Mesothelial cell of epicardium (in vitro differentiated cells): ENCODE measurements at regions not wholly inside any gene's neighbourhood (a gene's known extent, or its start where the extent isn't known, plus 50 kb on each side); places are given as distances from the start of the nearest gene placed in this dataset.

Source experiments
- DNase-seq, 2 experiments: peaks; one replicate each; pipeline ENCODE4 v3.0.0; 2021; ENCODE audit warnings: low spot score in 2 of 2; ENCODE audit not compliant: unreplicated experiment in 2 of 2
- H3K27ac Mint-ChIP-seq: 2 replicates; pipeline ENCODE4 v1.8.0; 2021; ENCODE audit warnings: mixed read lengths
- H3K27me3 Mint-ChIP-seq: 2 replicates; pipeline ENCODE4 v1.8.0; 2021; ENCODE audit warnings: low read depth, mixed read lengths
- H3K36me3 Mint-ChIP-seq: 2 replicates; pipeline ENCODE4 v1.8.0; 2021; ENCODE audit warnings: mixed read lengths
- H3K4me1 Mint-ChIP-seq: 2 replicates; pipeline ENCODE4 v1.8.0; 2021; ENCODE audit warnings: mixed read lengths
- H3K4me3 Mint-ChIP-seq: 2 replicates; pipeline ENCODE4 v1.8.0; 2021; ENCODE audit warnings: mild to moderate bottlenecking, moderate library complexity, mixed read lengths
- H3K9me3 Mint-ChIP-seq: 2 replicates; pipeline ENCODE4 v1.8.0; 2021; ENCODE audit warnings: mixed read lengths
- TF ChIP-seq, protein P1 (sequence below): fragments of 200-600 bp; sonication (generic); IDR thresholded peaks from one replicate; pipeline ENCODE4 v1.5.0; 2021; ENCODE audit warnings: antibody characterized with exemption; ENCODE audit not compliant: unreplicated experiment

DNA sequence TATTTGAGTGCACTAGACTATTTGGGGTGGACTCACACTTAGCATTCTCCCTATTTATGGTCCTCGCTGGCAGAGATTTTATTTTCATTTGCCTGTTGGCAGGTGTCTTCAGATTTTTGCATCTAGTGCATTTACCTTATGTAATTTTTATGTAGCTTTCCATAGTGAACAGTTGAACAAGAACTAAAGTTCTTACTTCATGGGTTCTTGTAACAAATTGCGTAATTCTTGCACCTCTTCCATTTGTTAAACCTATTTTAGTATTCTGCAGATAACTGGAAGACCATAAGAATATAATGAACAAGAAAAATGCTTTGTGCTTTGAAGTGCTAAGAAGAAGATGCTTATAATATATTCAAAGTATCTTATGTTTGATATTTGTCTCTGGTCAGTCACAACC lies 252.8 kb upstream of the MMS22L start:
- Mint-ChIP-seq H3K27ac (no peak overlapping the region), H3K36me3 (no peaks in the 10 kb centered on the region), H3K9me3 (no peaks in the 10 kb centered on the region), H3K4me1 (no peaks in the 10 kb centered on the region), H3K4me3 (no peak overlapping the region), H3K27me3 (peaks cover 8% of the 10 kb centered on the region)
- TF ChIP-seq, protein P1, sequence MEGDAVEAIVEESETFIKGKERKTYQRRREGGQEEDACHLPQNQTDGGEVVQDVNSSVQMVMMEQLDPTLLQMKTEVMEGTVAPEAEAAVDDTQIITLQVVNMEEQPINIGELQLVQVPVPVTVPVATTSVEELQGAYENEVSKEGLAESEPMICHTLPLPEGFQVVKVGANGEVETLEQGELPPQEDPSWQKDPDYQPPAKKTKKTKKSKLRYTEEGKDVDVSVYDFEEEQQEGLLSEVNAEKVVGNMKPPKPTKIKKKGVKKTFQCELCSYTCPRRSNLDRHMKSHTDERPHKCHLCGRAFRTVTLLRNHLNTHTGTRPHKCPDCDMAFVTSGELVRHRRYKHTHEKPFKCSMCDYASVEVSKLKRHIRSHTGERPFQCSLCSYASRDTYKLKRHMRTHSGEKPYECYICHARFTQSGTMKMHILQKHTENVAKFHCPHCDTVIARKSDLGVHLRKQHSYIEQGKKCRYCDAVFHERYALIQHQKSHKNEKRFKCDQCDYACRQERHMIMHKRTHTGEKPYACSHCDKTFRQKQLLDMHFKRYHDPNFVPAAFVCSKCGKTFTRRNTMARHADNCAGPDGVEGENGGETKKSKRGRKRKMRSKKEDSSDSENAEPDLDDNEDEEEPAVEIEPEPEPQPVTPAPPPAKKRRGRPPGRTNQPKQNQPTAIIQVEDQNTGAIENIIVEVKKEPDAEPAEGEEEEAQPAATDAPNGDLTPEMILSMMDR = no peak
- no peak for DNase-seq

DNA sequence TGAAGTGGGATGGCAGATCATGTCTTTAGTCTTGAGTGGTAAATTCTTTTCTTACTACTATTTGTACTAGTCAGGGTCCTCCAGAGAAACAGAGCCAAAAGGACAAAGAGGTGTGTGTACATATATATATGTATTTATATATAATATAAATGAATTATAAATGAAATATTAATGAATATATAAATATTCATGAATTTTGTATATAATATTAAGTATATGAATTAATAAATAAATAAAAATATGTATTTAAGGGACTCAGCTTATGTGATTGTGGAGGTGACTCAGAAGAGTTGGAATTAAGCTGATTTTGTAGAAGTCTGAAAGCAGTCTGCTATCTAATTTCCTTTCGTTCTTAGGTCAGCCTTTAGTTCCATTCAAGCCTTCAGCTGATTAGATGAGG lies 265.3 kb upstream of the MMS22L start:
- TF ChIP-seq, protein P1 = no peak
- DNase-seq = no peak
- peaks cover 19% of the 10 kb centered on the region for H3K9me3 Mint-ChIP-seq
- H3K4me3 Mint-ChIP-seq = no peak overlapping the region
- no peaks in the 10 kb centered on the region for H3K4me1 Mint-ChIP-seq
- H3K27me3 Mint-ChIP-seq = no peaks in the 10 kb centered on the region
- no peak overlapping the region for H3K27ac Mint-ChIP-seq
- no peaks in the 10 kb centered on the region for H3K36me3 Mint-ChIP-seq

DNA sequence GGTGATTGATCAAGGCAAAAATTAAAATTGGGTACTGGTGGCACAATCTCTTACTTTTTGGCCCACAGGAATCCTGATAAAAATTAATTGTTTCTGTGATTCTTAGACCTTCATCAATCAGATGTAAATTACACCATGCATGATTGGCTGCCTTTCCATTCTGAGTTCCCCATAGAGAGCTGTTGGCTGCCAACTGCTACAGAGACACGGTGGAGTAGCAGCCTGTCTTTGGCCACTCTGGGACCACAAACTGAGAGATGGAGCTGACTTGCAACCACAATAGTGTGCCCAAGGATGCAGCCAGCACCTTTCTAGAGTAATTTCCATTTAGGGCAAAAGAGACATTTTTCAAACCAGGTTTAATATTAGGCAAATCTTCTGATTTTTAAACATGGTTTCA lies 274.3 kb upstream of the MMS22L start:
- Mint-ChIP-seq H3K27ac (no peak overlapping the region), H3K9me3 (no peaks in the 10 kb centered on the region), H3K4me3 (no peak overlapping the region), H3K4me1 (no peaks in the 10 kb centered on the region), H3K36me3 (no peaks in the 10 kb centered on the region), H3K27me3 (peaks cover 3% of the 10 kb centered on the region)
- TF ChIP-seq, protein P1 = no peak
- DNase-seq = no peak

DNA sequence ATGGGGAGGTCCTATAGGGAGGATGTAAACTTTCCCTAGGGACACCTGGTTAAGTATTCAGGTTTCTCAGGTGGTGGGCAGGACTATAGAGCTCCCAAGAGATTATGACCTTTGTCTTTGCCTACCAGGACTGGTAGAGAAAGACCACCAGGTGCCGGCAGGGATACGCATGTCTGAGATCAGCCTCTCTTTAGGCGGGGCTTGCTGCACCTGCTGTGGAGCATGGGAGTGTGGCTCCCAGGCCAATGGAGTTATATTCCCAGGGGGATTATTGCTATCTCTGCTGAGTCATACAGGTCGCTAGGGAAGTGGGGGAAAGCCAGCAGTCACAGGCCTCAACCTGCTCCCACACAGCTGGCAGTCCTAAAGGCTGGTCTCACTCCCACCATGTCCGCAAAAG lies 280.5 kb upstream of the MMS22L start:
- H3K4me1 Mint-ChIP-seq = no peaks in the 10 kb centered on the region
- TF ChIP-seq, protein P1 = no peak
- no peaks in the 10 kb centered on the region for H3K27me3 Mint-ChIP-seq
- DNase-seq = no peak
- H3K9me3 Mint-ChIP-seq = peaks cover 3% of the 10 kb centered on the region
- H3K36me3 Mint-ChIP-seq = no peaks in the 10 kb centered on the region
- no peak overlapping the region for H3K27ac Mint-ChIP-seq
- no peak overlapping the region for H3K4me3 Mint-ChIP-seq

DNA sequence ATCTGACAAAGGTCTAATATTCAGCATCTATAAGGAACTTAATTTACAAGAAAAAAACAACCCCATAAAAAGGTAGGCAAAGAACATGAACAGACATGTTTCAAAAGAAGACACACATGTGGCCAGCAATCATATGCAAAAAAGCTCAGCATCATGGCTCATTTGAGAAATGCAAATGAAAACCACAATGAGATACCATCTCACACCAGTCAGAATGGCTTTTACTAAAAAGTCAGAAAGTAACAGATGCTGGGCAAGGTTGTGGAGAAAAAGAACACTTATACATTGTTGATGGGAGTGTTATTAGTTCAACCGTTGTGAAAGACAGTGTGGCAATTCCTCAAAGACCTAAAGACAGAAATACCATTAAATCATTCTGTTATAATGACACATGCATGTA lies 289.9 kb upstream of the MMS22L start:
- no peak for DNase-seq
- no peak overlapping the region for H3K4me3 Mint-ChIP-seq
- H3K4me1 Mint-ChIP-seq = no peaks in the 10 kb centered on the region
- TF ChIP-seq, protein P1 = no peak
- peaks cover 5% of the 10 kb centered on the region for H3K9me3 Mint-ChIP-seq
- no peaks in the 10 kb centered on the region for H3K36me3 Mint-ChIP-seq
- no peak overlapping the region for H3K27ac Mint-ChIP-seq
- H3K27me3 Mint-ChIP-seq = no peaks in the 10 kb centered on the region

DNA sequence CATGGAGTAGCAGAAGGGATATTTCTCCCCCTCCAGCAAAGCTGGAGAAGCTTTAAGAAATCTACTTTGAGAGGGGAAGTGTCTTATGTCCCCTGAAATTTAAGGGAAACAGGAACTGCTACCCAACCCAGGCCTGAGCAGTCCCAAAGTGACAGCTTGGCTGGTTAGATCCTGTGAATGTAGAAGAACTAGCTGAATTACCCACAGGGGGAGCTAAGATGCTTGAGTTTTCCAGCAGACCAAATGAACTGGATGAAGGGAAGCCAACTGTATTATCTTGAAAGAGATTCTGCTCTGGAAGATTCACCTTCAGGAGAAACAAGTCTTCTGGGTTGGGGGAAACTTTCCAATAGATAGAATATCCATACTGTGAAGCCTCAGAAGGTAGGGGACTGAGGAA lies 303.3 kb upstream of the MMS22L start:
- H3K27ac Mint-ChIP-seq = no peak overlapping the region
- no peaks in the 10 kb centered on the region for H3K9me3 Mint-ChIP-seq
- H3K4me1 Mint-ChIP-seq = no peaks in the 10 kb centered on the region
- TF ChIP-seq, protein P1 = no peak
- no peak for DNase-seq
- H3K36me3 Mint-ChIP-seq = no peaks in the 10 kb centered on the region
- H3K27me3 Mint-ChIP-seq = peaks cover 4% of the 10 kb centered on the region
- no peak overlapping the region for H3K4me3 Mint-ChIP-seq
